ENCODE measurements at regions not wholly inside any gene's neighbourhood (a gene's known extent, or its start where the extent isn't known, plus 50 kb on each side); places are given as distances from the start of the nearest gene placed in this dataset.

GRCh38 chr4:100056701-100057100, 106.6 kb upstream of the H2AZ1 start:
- Histone ChIP-seq H3K27ac (ENCODE audit: low read depth, low read length) (no peak overlapping the region), H3K9me3 (ENCODE audit: control insufficient read depth, low read length) (no peaks in the 10 kb centered on the region), H3K4me3 (ENCODE audit: low read length) (no peak overlapping the region), H3K9ac (ENCODE audit: extremely low read depth, low read length, poor library complexity, severe bottlenecking) (no peak overlapping the region), H3K36me3 (ENCODE audit: control insufficient read depth, insufficient read depth, low read length) (no peaks in the 10 kb centered on the region), H3K27me3 (ENCODE audit: control insufficient read depth, insufficient read depth, low read length, poor library complexity, severe bottlenecking) (no peaks in the 10 kb centered on the region), H3K4me1 (ENCODE audit: control insufficient read depth, insufficient read depth, low read length) (no peaks in the 10 kb centered on the region)
- H3K4me3 Mint-ChIP-seq, result no peak overlapping the region
- no peak for TF ChIP-seq CTCF (conservative IDR thresholded peaks at IDR 0.05)
- no peaks in the 10 kb centered on the region for H3K9me3 Mint-ChIP-seq
- WGBS, 2 experiments (ENCODE audit: insufficient coverage in 1 of 2, insufficient read length in 1 of 2), result 94 to 95% methylated on average over 3 of the region's 3 CpGs
- H3K4me1 Mint-ChIP-seq, result no peaks in the 10 kb centered on the region
- DNase-seq, result no peak
- no peaks in the 10 kb centered on the region for H3K36me3 Mint-ChIP-seq (ENCODE audit: low read depth)
- H3K27me3 Mint-ChIP-seq (ENCODE audit: insufficient read depth), result no peaks in the 10 kb centered on the region
- no peak overlapping the region for H3K27ac Mint-ChIP-seq

GRCh38 chr4:100054071-100054470, 104.0 kb upstream of the H2AZ1 start:
- H3K4me1 Mint-ChIP-seq, result no peaks in the 10 kb centered on the region
- no peak overlapping the region for H3K27ac Mint-ChIP-seq
- no peaks in the 10 kb centered on the region for H3K27me3 ChIP-seq (ENCODE audit: control insufficient read depth, insufficient read depth, low read length, poor library complexity, severe bottlenecking)
- no peak overlapping the region for H3K9ac ChIP-seq (ENCODE audit: extremely low read depth, low read length, poor library complexity, severe bottlenecking)
- WGBS, 2 experiments (ENCODE audit: insufficient coverage in 1 of 2, insufficient read length in 1 of 2), result 92 to 100% methylated on average over 2 of the region's 3 CpGs
- H3K9me3 ChIP-seq (ENCODE audit: control insufficient read depth, low read length), result no peaks in the 10 kb centered on the region
- no peaks in the 10 kb centered on the region for H3K27me3 Mint-ChIP-seq (ENCODE audit: insufficient read depth)
- H3K4me1 ChIP-seq (ENCODE audit: control insufficient read depth, insufficient read depth, low read length), result no peaks in the 10 kb centered on the region
- H3K36me3 Mint-ChIP-seq (ENCODE audit: low read depth), result peaks cover 2% of the 10 kb centered on the region
- no peak overlapping the region for H3K4me3 ChIP-seq (ENCODE audit: low read length)
- peaks cover 15% of the 10 kb centered on the region for H3K9me3 Mint-ChIP-seq
- no peak for TF ChIP-seq CTCF (conservative IDR thresholded peaks at IDR 0.05)
- no peak overlapping the region for H3K4me3 Mint-ChIP-seq
- H3K36me3 ChIP-seq (ENCODE audit: control insufficient read depth, insufficient read depth, low read length), result no peaks in the 10 kb centered on the region
- no peak for DNase-seq
- no peak overlapping the region for H3K27ac ChIP-seq (ENCODE audit: low read depth, low read length)

GRCh38 chr4:100049872-100050271, 99.8 kb upstream of the H2AZ1 start:
- Mint-ChIP-seq H3K4me1 (no peaks in the 10 kb centered on the region), H3K4me3 (no peak overlapping the region), H3K36me3 (ENCODE audit: low read depth) (peaks cover 2% of the 10 kb centered on the region), H3K27me3 (ENCODE audit: insufficient read depth) (no peaks in the 10 kb centered on the region), H3K9me3 (peaks cover 17% of the 10 kb centered on the region), H3K27ac (no peak overlapping the region)
- no peaks in the 10 kb centered on the region for H3K36me3 ChIP-seq (ENCODE audit: control insufficient read depth, insufficient read depth, low read length)
- no peak overlapping the region for H3K27ac ChIP-seq (ENCODE audit: low read depth, low read length)
- DNase-seq, result no peak
- no peaks in the 10 kb centered on the region for H3K9me3 ChIP-seq (ENCODE audit: control insufficient read depth, low read length)
- no peaks in the 10 kb centered on the region for H3K27me3 ChIP-seq (ENCODE audit: control insufficient read depth, insufficient read depth, low read length, poor library complexity, severe bottlenecking)
- TF ChIP-seq CTCF (conservative IDR thresholded peaks at IDR 0.05), result no peak
- no peak overlapping the region for H3K9ac ChIP-seq (ENCODE audit: extremely low read depth, low read length, poor library complexity, severe bottlenecking)
- no peaks in the 10 kb centered on the region for H3K4me1 ChIP-seq (ENCODE audit: control insufficient read depth, insufficient read depth, low read length)
- H3K4me3 ChIP-seq (ENCODE audit: low read length), result no peak overlapping the region
